ENCODE measurements at regions not wholly inside any gene's neighbourhood (a gene's known extent, or its start where the extent isn't known, plus 50 kb on each side); places are given as distances from the start of the nearest gene placed in this dataset.

GRCh38 chr20:24799971-24800580, 149.0 kb upstream of the CST7 start:
- intact Hi-C loops (cut with DNase I): loop anchor here in 1 of 4 donors (10.0 kb wide), 1 partner anchor 95 kb away; no protein-coding TSS in a partner anchor
- Histone ChIP-seq H3K9me3 (no peaks in the 10 kb centered on the region), H3K4me1 (ENCODE audit: insufficient read depth) (no peaks in the 10 kb centered on the region), H3K27ac (no peak overlapping the region), H3K4me3 (no peak overlapping the region), H3K36me3 (no peaks in the 10 kb centered on the region), H3K27me3 (no peaks in the 10 kb centered on the region)
- TF ChIP-seq CTCF (IDR thresholded peaks at IDR 0.05): no peak
- no peak for TF ChIP-seq POLR2A (IDR thresholded peaks at IDR 0.05)
- no peak for TF ChIP-seq EP300 (IDR thresholded peaks at IDR 0.05)
- WGBS, 3 donors: 80 to 85% (median 83%) methylated on average over 12 of the region's 12 CpGs
- no peak for DNase-seq

- H3K27ac ChIP-seq: no peak overlapping the region
- H3K4me1 ChIP-seq (ENCODE audit: insufficient read depth): no peaks in the 10 kb centered on the region
- no peaks in the 10 kb centered on the region for H3K36me3 ChIP-seq
- TF ChIP-seq POLR2A (IDR thresholded peaks at IDR 0.05): no peak
- no peak for TF ChIP-seq CTCF (IDR thresholded peaks at IDR 0.05)
- no peak for TF ChIP-seq EP300 (IDR thresholded peaks at IDR 0.05)
- 70 to 77% (median 74%) methylated on average over 11 of the region's 11 CpGs for WGBS, 3 donors
- H3K4me3 ChIP-seq: no peak overlapping the region
- no peaks in the 10 kb centered on the region for H3K9me3 ChIP-seq
- intact Hi-C loops (cut with DNase I): no loop called here
- DNase-seq: no peak
- H3K27me3 ChIP-seq: no peaks in the 10 kb centered on the region
Measured at GRCh38 chr20:24802286-24802820, 146.7 kb upstream of the CST7 start.

DNA sequence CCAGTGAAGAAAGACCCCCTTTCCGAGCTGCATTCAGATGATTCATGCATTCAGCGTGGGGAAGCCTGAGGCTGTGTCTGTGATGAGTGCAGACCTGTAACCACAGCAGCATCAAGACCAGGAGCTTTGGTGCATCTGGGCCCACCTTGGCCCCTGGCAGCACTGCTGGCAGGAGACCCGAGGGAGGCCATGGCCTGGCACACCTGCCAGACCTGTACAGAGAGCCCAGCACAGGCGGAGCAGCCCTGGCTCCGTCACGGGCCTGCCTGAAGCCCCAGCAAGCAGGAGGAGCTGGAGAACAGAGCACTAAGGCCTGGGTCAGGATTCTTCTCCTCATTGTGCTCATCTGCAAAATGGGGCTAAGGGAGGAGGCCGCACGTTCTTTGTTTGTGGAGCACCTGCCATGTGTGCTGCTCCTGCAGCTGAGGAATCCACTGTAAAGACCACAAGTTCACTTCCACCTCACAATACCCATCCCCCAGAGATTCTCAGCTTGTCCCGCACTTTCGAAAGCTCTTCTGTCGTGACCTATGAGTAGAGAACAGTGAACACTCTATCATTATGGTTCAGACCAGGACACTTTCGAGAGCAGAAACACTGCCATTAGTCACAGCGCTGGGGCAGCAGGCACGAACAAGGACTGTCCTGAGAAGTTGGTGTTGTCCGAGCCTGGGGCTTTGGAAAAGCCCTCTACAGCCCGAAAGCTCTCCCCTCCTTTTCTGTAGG, 144.4 kb upstream of the CST7 start:
- WGBS, 3 donors: 86 to 92% (median 89%) methylated on average over 16 of the region's 16 CpGs
- no peak for DNase-seq
- H3K4me3 ChIP-seq: no peak overlapping the region
- H3K36me3 ChIP-seq: no peaks in the 10 kb centered on the region
- no peaks in the 10 kb centered on the region for H3K4me1 ChIP-seq (ENCODE audit: insufficient read depth)
- no peak overlapping the region for H3K27ac ChIP-seq
- H3K9me3 ChIP-seq: no peaks in the 10 kb centered on the region
- no peaks in the 10 kb centered on the region for H3K27me3 ChIP-seq
- intact Hi-C loops (cut with DNase I): no loop called here
- TF ChIP-seq CTCF (IDR thresholded peaks at IDR 0.05) (no peak), POLR2A (IDR thresholded peaks at IDR 0.05) (no peak), EP300 (IDR thresholded peaks at IDR 0.05) (no peak)

DNA sequence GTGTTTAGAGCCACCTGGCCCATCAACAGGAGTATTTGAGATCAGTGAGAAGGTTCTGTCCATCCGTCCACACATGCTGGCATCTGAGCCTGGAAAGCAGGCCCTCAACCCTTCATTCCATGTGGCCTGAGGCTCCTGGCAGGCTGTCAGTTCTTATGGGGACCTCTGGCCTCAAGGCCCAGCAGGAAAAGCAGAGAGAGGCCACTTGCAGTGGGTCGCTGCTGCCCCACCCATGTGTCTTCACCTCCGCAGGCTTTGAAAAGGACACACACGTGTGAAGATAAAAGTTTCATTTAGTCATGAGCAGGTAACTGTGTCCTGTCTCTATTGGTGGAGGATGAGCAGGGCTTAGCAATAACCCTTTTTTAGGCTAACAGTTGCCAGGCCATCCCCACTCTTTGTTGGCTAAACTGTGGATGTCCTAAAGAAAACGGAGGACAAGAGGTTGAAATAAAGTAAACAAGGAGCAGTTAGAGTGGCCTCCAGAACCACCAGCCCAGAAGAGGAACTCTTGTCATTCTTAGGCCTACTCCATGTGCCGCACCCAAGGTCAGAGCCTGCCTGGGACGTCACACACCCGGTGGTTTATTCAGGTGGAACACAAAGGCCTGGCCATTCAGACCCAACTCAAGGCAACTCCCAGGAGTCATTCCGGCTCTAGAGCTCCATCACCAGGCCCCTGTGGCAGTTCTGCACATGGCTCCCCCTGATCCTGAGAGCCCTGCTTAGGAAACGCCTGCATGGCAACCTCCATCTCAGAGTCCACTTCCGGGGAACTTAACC, 143.4 kb upstream of the CST7 start:
- H3K27me3 ChIP-seq: no peaks in the 10 kb centered on the region

More for the DNA sequence above, 143.4 kb upstream of the CST7 start:
- Histone ChIP-seq H3K9me3 (no peaks in the 10 kb centered on the region), H3K4me1 (ENCODE audit: insufficient read depth) (no peaks in the 10 kb centered on the region), H3K27ac (no peak overlapping the region), H3K36me3 (no peaks in the 10 kb centered on the region), H3K4me3 (no peak overlapping the region)
- WGBS, 3 donors: 85 to 94% (median 91%) methylated on average over 11 of the region's 11 CpGs
- TF ChIP-seq CTCF (IDR thresholded peaks at IDR 0.05) (no peak), EP300 (IDR thresholded peaks at IDR 0.05) (no peak), POLR2A (IDR thresholded peaks at IDR 0.05) (no peak)
- no peak for DNase-seq
- intact Hi-C loops (cut with DNase I): no loop called here

Measured in ovary (tissue), 7 donors.